ENCODE measurements at regions not wholly inside any gene's neighbourhood (a gene's known extent, or its start where the extent isn't known, plus 50 kb on each side); places are given as distances from the start of the nearest gene placed in this dataset.
A peak's percentile ranks its signal among the peaks of the same experiment; 100 is the strongest.
"Not testable (repeated sequence)": the region's sequence is repeated elsewhere in the genome, so short reads cannot be mapped to it uniquely, and the experiment has no call there.

- DNase-seq, result no peak
Measured at GRCh38 chr2:133624551-133624950, 56.3 kb upstream of the NCKAP5 start.

GRCh38 chr2:133627741-133628140, 59.5 kb upstream of the NCKAP5 start:
- DNase-seq, result no peak

- no peak for DNase-seq
Measured at GRCh38 chr2:133633309-133633708, 65.0 kb upstream of the NCKAP5 start.

GRCh38 chr2:133633881-133634409, 65.7 kb upstream of the NCKAP5 start:
- DNase-seq, result no peak

- no peak for DNase-seq
Measured at GRCh38 chr2:133635131-133635530, 66.9 kb upstream of the NCKAP5 start.

GRCh38 chr2:133636287-133636686, 68.0 kb upstream of the NCKAP5 start:
- DNase-seq, result no peak

GRCh38 chr2:133640103-133640502, 71.8 kb upstream of the NCKAP5 start:
- DNase-seq, result no peak

GRCh38 chr2:133641497-133641896, 73.2 kb upstream of the NCKAP5 start:
- DNase-seq, result peak; percentile 22

GRCh38 chr2:133641942-133642725, 73.9 kb upstream of the NCKAP5 start:
- no peak for DNase-seq

GRCh38 chr2:133642791-133643191, 74.5 kb upstream of the NCKAP5 start:
- no peak for DNase-seq

GRCh38 chr2:133643863-133644262, 75.6 kb upstream of the NCKAP5 start:
- DNase-seq, result no peak

GRCh38 chr2:133644846-133645245, 76.6 kb upstream of the NCKAP5 start:
- DNase-seq, result no peak

- DNase-seq, result not testable (repeated sequence)
Measured at GRCh38 chr2:133647386-133647785, 79.1 kb upstream of the NCKAP5 start.

- no peak for DNase-seq
Measured at GRCh38 chr2:133651861-133652260, 83.6 kb upstream of the NCKAP5 start.

GRCh38 chr2:133652398-133652797, 84.1 kb upstream of the NCKAP5 start:
- no peak for DNase-seq

- no peak for DNase-seq
Measured at GRCh38 chr2:133653056-133653455, 84.8 kb upstream of the NCKAP5 start.

- no peak for DNase-seq
Measured at GRCh38 chr2:133654949-133655348, 86.7 kb upstream of the NCKAP5 start.

- no peak for DNase-seq
Measured at GRCh38 chr2:133655610-133656009, 87.3 kb upstream of the NCKAP5 start.

- DNase-seq, result no peak
Measured at GRCh38 chr2:133657591-133657990, 89.3 kb upstream of the NCKAP5 start.

- DNase-seq, result no peak
Measured at GRCh38 chr2:133658020-133658903, 90.0 kb upstream of the NCKAP5 start.

- no peak for DNase-seq
Measured at GRCh38 chr2:133660510-133660909, 92.2 kb upstream of the NCKAP5 start.

GRCh38 chr2:133661392-133661791, 93.1 kb upstream of the NCKAP5 start:
- DNase-seq, result no peak

GRCh38 chr2:133666621-133667020, 98.4 kb upstream of the NCKAP5 start:
- DNase-seq, result no peak

GRCh38 chr2:133667085-133667484, 98.8 kb upstream of the NCKAP5 start:
- DNase-seq, result no peak
